HCT116 (cell line): ENCODE measurements at regions not wholly inside any gene's neighbourhood (a gene's known extent, or its start where the extent isn't known, plus 50 kb on each side); places are given as distances from the start of the nearest gene placed in this dataset.

Source experiments
- CEBPB ChIP-seq: IDR thresholded peaks from 2 replicates; pipeline ENCODE4 v1.6.1; 2012; ENCODE audit warnings: low read depth
- CTCF ChIP-seq, 3 experiments: fragments of 200-600 bp in 1 of 3; sonication (generic) in 1 of 3; IDR thresholded peaks in 2 of 3; conservative IDR thresholded peaks in 1 of 3; 2 replicates each; pipeline ENCODE4 v1.5.1; 2012 to 2017; ENCODE audit warnings: low read depth in 2 of 3, low read length in 2 of 3, antibody characterized with exemption in 1 of 3, borderline replicate concordance in 1 of 3, control low read depth in 1 of 3, mild to moderate bottlenecking in 1 of 3, mixed read lengths in 1 of 3, mixed run types in 1 of 3, moderate library complexity in 1 of 3; ENCODE audit not compliant: insufficient read depth in 1 of 3
- ELF1 ChIP-seq: IDR thresholded peaks from 2 replicates; pipeline ENCODE4 v1.6.1; 2012; ENCODE audit warnings: low read depth, borderline replicate concordance
- EZH2 ChIP-seq: fragments of 200-600 bp; sonication (generic); IDR thresholded peaks from 2 replicates; pipeline ENCODE4 v1.6.1; 2017; ENCODE audit warnings: antibody characterized with exemption, mixed run types
- JUND ChIP-seq: IDR thresholded peaks from 2 replicates; pipeline ENCODE4 v1.6.1; 2012
- POLR2A ChIP-seq: IDR thresholded peaks from 2 replicates; pipeline ENCODE4 v1.7.0; 2011; ENCODE audit warnings: borderline replicate concordance; ENCODE audit not compliant: insufficient read depth, insufficient read length; ENCODE audit errors: extremely low read depth
- POLR2AphosphoS5 ChIP-seq: IDR thresholded peaks from 2 replicates; pipeline ENCODE4 v1.6.1; 2011; ENCODE audit warnings: mild to moderate bottlenecking, low read depth, low read length, moderate library complexity
- SIN3A ChIP-seq: IDR thresholded peaks from 2 replicates; pipeline ENCODE4 v1.6.1; 2012; ENCODE audit warnings: low read depth
- SRF ChIP-seq: IDR thresholded peaks from 2 replicates; pipeline ENCODE4 v1.6.1; 2012; ENCODE audit warnings: low read depth
- YY1 ChIP-seq: IDR thresholded peaks from 2 replicates; pipeline ENCODE4 v1.6.1; 2011; ENCODE audit warnings: low read length, low read depth, moderate library complexity, mild to moderate bottlenecking; ENCODE audit not compliant: insufficient replicate concordance; ENCODE audit errors: extremely low read depth
- ZFX ChIP-seq: fragments of 450-650 bp; IDR thresholded peaks from 2 replicates; pipeline ENCODE4 v1.6.1; 2017
- TF ChIP-seq, protein P1 (sequence below): IDR thresholded peaks from 2 replicates; pipeline ENCODE4 v1.6.1; 2012; ENCODE audit warnings: low read depth
- TF ChIP-seq, protein P2 (sequence below): IDR thresholded peaks from 2 replicates; pipeline ENCODE4 v1.6.1; 2012

- TF ChIP-seq, protein P1, sequence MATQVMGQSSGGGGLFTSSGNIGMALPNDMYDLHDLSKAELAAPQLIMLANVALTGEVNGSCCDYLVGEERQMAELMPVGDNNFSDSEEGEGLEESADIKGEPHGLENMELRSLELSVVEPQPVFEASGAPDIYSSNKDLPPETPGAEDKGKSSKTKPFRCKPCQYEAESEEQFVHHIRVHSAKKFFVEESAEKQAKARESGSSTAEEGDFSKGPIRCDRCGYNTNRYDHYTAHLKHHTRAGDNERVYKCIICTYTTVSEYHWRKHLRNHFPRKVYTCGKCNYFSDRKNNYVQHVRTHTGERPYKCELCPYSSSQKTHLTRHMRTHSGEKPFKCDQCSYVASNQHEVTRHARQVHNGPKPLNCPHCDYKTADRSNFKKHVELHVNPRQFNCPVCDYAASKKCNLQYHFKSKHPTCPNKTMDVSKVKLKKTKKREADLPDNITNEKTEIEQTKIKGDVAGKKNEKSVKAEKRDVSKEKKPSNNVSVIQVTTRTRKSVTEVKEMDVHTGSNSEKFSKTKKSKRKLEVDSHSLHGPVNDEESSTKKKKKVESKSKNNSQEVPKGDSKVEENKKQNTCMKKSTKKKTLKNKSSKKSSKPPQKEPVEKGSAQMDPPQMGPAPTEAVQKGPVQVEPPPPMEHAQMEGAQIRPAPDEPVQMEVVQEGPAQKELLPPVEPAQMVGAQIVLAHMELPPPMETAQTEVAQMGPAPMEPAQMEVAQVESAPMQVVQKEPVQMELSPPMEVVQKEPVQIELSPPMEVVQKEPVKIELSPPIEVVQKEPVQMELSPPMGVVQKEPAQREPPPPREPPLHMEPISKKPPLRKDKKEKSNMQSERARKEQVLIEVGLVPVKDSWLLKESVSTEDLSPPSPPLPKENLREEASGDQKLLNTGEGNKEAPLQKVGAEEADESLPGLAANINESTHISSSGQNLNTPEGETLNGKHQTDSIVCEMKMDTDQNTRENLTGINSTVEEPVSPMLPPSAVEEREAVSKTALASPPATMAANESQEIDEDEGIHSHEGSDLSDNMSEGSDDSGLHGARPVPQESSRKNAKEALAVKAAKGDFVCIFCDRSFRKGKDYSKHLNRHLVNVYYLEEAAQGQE, result no peak
- TF ChIP-seq POLR2A (no peak), CEBPB (no peak), CTCF (IDR thresholded peaks at IDR 0.05 in 2 of 3, conservative IDR thresholded peaks at IDR 0.05 in 1 of 3; ENCODE audit: borderline replicate concordance in 1 of 3, insufficient read depth in 1 of 3, low read depth in 2 of 3, low read length in 2 of 3) (no peak), ZFX (no peak), SIN3A (no peak), EZH2 (no peak), JUND (no peak), ELF1 (no peak), YY1 (no peak), POLR2AphosphoS5 (no peak), SRF (no peak)
- TF ChIP-seq, protein P2, sequence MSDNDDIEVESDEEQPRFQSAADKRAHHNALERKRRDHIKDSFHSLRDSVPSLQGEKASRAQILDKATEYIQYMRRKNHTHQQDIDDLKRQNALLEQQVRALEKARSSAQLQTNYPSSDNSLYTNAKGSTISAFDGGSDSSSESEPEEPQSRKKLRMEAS, result no peak
Observed at GRCh38 chr10:47233631-47234030, 66.4 kb upstream of the GDF10 start.
